ENCODE measurements at regions not wholly inside any gene's neighbourhood (a gene's known extent, or its start where the extent isn't known, plus 50 kb on each side); places are given as distances from the start of the nearest gene placed in this dataset.

- Histone ChIP-seq H3K4me3 (no peak overlapping the region), H3K36me3 (no peaks in the 10 kb centered on the region), H3K9me3 (no peaks in the 10 kb centered on the region), H3K27me3 (no peaks in the 10 kb centered on the region), H3K4me1 (no peaks in the 10 kb centered on the region), H3K27ac (no peak overlapping the region)
- no peak for DNase-seq
- ATAC-seq (ENCODE audit: low FRiP score in 2 of 2) = no peak
- TF ChIP-seq EP300 (IDR thresholded peaks at IDR 0.05) = no peak
- TF ChIP-seq POLR2AphosphoS5 (IDR thresholded peaks at IDR 0.05) = no peak
- TF ChIP-seq CTCF (IDR thresholded peaks at IDR 0.05) = no peak
- TF ChIP-seq POLR2A (IDR thresholded peaks at IDR 0.05) = no peak
- WGBS, 2 donors = 88 to 92% methylated on average over 5 of the region's 5 CpGs
These were observed 331.5 kb upstream of the NOX3 start for GRCh38 chr6:155787168-155787567.

- H3K4me3 ChIP-seq = no peak overlapping the region
- no peak overlapping the region for H3K27ac ChIP-seq
- no peaks in the 10 kb centered on the region for H3K27me3 ChIP-seq
- H3K9me3 ChIP-seq = no peaks in the 10 kb centered on the region
- no peak for ATAC-seq (ENCODE audit: low FRiP score in 2 of 2)
- no peaks in the 10 kb centered on the region for H3K36me3 ChIP-seq
- DNase-seq = no peak
- WGBS, 2 donors = 86 to 100% methylated on average over 1 of the region's 1 CpG
- H3K4me1 ChIP-seq = no peaks in the 10 kb centered on the region
- TF ChIP-seq EP300 (IDR thresholded peaks at IDR 0.05) = no peak
- no peak for TF ChIP-seq POLR2AphosphoS5 (IDR thresholded peaks at IDR 0.05)
- no peak for TF ChIP-seq POLR2A (IDR thresholded peaks at IDR 0.05)
- no peak for TF ChIP-seq CTCF (IDR thresholded peaks at IDR 0.05)
These were observed 330.9 kb upstream of the NOX3 start for GRCh38 chr6:155786528-155786927.

GRCh38 chr6:155782739-155783459 is 327.3 kb upstream of the NOX3 start:
- no peaks in the 10 kb centered on the region for H3K4me1 ChIP-seq
- no peak for DNase-seq

GRCh38 chr6:155782320-155782731 is 326.7 kb upstream of the NOX3 start:
- Histone ChIP-seq H3K9me3 (no peaks in the 10 kb centered on the region), H3K27me3 (no peaks in the 10 kb centered on the region), H3K27ac (no peak overlapping the region), H3K36me3 (no peaks in the 10 kb centered on the region), H3K4me1 (no peaks in the 10 kb centered on the region), H3K4me3 (no peak overlapping the region)
- TF ChIP-seq CTCF (IDR thresholded peaks at IDR 0.05) (no peak), POLR2AphosphoS5 (IDR thresholded peaks at IDR 0.05) (no peak), POLR2A (IDR thresholded peaks at IDR 0.05) (no peak), EP300 (IDR thresholded peaks at IDR 0.05) (no peak)
- ATAC-seq (ENCODE audit: low FRiP score in 2 of 2) (peak in 1 of 2 donors; percentile 35), DNase-seq (no peak)

More at GRCh38 chr6:155782739-155783459, 327.3 kb upstream of the NOX3 start:
- no peaks in the 10 kb centered on the region for H3K36me3 ChIP-seq
- no peaks in the 10 kb centered on the region for H3K9me3 ChIP-seq
- H3K27ac ChIP-seq = no peak overlapping the region
- ATAC-seq (ENCODE audit: low FRiP score in 2 of 2) = no peak
- 68 to 74% methylated on average over 9 of the region's 9 CpGs for WGBS, 2 donors
- TF ChIP-seq CTCF (IDR thresholded peaks at IDR 0.05) (no peak), POLR2AphosphoS5 (IDR thresholded peaks at IDR 0.05) (no peak), POLR2A (IDR thresholded peaks at IDR 0.05) (no peak), EP300 (IDR thresholded peaks at IDR 0.05) (no peak)
- H3K4me3 ChIP-seq = no peak overlapping the region
- no peaks in the 10 kb centered on the region for H3K27me3 ChIP-seq

GRCh38 chr6:155779456-155779855 is 323.8 kb upstream of the NOX3 start:
- Histone ChIP-seq H3K27ac (no peak overlapping the region), H3K4me1 (no peaks in the 10 kb centered on the region), H3K4me3 (no peak overlapping the region), H3K36me3 (no peaks in the 10 kb centered on the region), H3K9me3 (no peaks in the 10 kb centered on the region), H3K27me3 (no peaks in the 10 kb centered on the region)
- no peak for DNase-seq
- TF ChIP-seq POLR2AphosphoS5 (IDR thresholded peaks at IDR 0.05) (no peak), POLR2A (IDR thresholded peaks at IDR 0.05) (no peak), CTCF (IDR thresholded peaks at IDR 0.05) (no peak), EP300 (IDR thresholded peaks at IDR 0.05) (no peak)
- no peak for ATAC-seq (ENCODE audit: low FRiP score in 2 of 2)
- WGBS, 2 donors = 60 to 87% methylated on average over 1 to 2 of the region's 2 CpGs

Measured in upper lobe of left lung (tissue), 6 donors.